AG08395 (cell line): ENCODE measurements at regions not wholly inside any gene's neighbourhood (a gene's known extent, or its start where the extent isn't known, plus 50 kb on each side); places are given as distances from the start of the nearest gene placed in this dataset.

ENCODE experiments used
- DNase-seq: peaks from one replicate; pipeline ENCODE4 v3.0.0; 2012; ENCODE audit warnings: mixed read lengths, low spot score

GRCh38 chr2:221156062-221156734 lies 415.9 kb downstream of the EPHA4 start:
- DNase-seq, result no peak

DNA sequence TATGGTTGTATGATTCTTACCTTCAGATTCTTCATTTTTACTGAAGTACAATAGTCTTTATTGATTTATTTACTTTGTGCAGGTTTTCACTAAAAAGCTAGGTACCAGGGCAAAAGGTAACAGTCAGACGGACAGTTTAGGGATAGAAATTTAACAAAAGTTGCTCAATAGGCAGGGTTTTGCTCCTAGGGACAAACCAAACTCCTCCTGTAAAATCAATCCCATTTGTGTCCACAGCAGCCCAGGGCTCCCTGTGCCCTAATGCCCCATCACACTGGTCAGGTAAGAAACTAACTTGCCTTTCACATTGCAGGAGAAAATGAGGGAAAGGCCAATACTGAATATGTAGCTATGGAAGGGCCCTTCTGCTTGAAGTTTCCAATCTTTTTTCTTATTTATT lies 410.9 kb downstream of the EPHA4 start:
- no peak for DNase-seq

GRCh38 chr2:221166292-221166691 lies 405.8 kb downstream of the EPHA4 start:
- DNase-seq, result no peak

- DNase-seq, result no peak
Measured at GRCh38 chr2:221167561-221167960, 404.5 kb downstream of the EPHA4 start.

GRCh38 chr2:221169724-221170123 lies 402.4 kb downstream of the EPHA4 start:
- DNase-seq, result no peak

DNA sequence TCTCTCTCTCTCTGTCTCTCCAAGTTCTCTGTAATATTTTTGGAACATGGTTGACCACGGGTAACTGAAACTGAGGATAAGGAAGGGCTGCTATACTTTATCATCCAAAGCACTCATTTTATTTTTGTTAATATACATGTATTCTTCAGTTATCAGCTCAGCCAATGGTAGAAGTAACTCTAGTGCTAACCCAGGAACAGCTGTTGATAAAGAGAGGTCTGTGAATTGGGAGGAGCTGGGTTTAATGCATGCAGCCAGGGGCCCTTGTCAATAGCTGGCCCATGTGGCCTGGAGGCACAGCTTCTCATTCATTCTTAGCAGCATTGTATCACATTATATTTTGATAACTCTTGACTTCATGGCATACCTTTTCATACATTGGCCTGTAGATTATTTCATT lies 401.6 kb downstream of the EPHA4 start:
- no peak for DNase-seq

DNA sequence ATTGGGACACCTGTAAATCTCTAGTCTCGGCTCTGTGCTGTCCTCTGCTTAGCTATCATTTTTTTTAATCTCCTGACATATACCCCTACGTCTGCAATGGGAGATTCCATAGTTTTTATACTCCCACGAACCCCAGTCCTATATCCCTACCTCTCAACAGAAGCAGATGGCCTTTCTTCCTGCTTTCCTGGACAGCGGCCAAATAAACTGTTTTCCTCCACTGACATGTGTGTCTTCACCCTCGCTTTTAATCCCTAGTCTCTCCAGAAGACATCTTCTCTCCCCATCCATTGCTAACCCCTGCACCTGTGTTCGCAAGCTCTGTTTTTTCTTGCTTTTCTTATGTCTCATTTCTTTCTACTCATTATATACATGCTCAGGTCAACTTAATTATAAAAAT lies 395.4 kb downstream of the EPHA4 start:
- DNase-seq, result no peak

DNA sequence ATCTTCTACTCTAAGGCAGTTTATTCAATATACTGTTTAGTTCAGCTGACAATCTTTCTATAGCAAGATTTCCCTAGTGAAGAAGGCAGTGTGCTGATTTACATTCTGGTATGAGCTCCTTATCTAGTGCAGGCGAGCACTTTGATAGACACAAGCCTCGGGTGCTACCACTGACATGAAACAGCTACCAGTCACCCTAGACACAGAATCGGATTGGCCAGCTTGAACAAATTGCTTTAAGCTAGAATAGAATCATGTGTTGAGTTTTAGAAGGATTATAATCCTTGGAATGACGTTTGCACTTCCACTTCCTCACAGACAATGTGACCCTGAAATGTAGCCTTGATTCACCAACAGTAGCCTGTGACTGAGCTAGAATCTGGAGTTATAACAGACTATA lies 394.0 kb downstream of the EPHA4 start:
- DNase-seq, result no peak

DNA sequence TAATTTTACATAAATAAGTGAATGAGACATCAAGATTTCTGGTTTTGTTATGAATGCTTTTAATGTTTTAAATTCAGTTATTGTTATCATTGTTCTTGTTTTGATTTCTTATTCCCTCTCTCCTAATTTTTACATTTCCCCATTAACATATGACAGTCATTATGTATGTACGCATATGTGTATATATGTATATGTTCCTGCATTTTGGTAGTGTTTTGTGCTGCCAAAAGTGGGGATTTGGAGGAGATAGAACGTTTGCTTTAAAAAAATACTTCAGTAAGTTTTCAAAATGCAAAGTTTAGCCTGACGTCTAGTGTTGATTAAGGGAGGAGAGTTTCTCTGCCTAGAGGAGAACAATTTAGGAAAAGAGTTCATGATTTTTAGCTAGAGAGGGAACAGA lies 385.2 kb downstream of the EPHA4 start:
- no peak for DNase-seq

DNA sequence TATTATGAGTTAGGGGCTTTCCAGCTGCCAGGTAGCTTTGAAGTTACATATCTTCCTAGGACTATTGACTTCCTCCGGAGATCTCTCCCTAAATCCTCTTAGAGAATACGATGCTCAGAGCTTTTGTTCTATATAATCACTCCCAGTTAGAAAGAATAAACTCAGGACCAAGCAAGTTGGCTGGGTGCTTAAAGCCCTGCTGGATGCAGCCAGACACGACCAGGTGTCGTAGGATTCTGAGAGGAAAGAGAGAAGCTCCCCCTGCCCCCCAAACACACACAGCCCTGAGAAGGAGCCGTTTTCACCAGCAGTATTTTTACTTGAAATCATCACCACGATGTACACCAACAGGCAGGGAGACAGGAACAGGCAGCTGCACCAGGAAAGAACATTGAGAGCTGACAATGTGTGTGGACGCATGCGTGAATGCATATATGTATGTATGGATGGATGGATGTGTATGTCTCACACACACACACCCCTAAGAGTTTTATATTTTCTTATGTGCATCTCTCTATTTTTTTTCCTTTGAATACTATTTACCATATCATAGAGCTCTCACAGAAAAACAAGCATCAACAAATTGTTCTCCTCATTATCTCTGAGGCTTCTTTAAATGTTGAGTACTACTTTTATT lies 382.6 kb downstream of the EPHA4 start:
- no peak for DNase-seq

GRCh38 chr2:221195829-221196228 lies 376.3 kb downstream of the EPHA4 start:
- no peak for DNase-seq

DNA sequence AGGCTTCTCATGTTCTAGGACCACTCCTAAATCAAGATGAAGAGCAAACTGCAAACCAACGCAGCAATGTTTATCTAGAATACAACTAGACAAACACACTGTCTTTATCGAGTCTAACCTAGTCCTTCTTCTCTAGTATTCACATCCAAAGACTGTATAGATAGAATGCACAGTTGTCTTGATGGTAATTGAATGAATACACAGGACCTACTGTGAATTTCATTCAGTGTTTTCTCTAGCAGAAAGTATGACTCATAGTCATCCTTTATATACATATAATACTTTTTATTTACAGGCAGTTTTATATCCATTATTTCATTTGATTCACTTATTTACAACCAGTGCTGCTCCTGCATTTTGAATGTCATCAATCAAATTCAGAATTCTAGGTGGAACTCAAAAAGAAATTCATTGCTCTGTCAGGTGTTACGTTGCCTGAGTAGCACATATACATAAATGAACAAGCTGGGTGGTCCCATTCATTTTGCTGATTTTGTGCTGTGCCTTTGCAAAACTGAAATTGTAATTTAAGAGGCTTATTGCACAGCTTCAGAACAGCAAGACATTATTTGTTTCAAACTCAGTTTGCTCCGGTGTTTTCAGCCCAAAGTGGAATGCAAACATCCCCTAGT lies 374.8 kb downstream of the EPHA4 start:
- DNase-seq, result no peak

DNA sequence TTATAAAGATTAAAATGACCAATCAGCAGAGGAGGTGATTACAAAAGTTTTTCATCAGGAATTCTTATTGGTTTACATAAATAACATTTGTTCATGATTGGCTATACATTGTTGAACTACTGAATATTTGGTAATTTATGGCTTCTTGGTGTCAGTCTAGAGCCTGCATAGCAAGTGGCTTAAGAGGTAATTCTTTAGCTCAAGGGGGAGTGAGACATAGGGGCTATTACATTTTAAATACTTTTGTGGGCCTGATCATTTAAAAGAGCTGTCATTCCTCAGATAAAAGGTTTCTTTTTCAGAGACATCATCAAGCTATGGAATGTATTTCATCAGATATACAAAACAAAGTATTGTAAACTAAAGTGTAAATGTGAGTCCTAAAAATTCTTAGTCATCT lies 373.8 kb downstream of the EPHA4 start:
- no peak for DNase-seq

- DNase-seq, result no peak
Measured at GRCh38 chr2:221200184-221200839, 371.8 kb downstream of the EPHA4 start.

GRCh38 chr2:221202431-221202830 lies 369.7 kb downstream of the EPHA4 start:
- DNase-seq, result no peak

DNA sequence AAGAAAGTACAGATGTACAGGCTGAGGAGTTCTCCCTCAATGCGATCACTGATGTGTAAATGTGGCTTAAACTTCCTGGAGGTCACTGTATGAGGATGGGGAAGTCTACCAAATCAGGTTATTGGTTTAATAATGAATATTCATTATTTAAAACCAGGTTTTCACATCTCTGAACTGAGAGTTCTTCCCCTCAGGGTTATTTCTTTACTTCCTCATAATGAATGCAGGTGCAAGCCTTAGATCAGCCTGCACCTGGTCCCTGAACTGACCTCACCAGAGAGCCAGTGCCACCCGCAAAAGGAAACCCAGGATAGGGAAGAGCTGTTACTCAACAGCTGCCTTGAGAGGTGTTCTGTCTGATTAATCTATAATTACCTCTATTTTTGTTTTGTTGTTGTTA lies 369.0 kb downstream of the EPHA4 start:
- no peak for DNase-seq

GRCh38 chr2:221203856-221204255 lies 368.2 kb downstream of the EPHA4 start:
- no peak for DNase-seq

- DNase-seq, result no peak
Measured at GRCh38 chr2:221204699-221205098, 367.4 kb downstream of the EPHA4 start.

- no peak for DNase-seq
Measured at GRCh38 chr2:221205103-221205673, 366.9 kb downstream of the EPHA4 start.

- DNase-seq, result no peak
Measured at GRCh38 chr2:221210686-221211085, 361.4 kb downstream of the EPHA4 start.

DNA sequence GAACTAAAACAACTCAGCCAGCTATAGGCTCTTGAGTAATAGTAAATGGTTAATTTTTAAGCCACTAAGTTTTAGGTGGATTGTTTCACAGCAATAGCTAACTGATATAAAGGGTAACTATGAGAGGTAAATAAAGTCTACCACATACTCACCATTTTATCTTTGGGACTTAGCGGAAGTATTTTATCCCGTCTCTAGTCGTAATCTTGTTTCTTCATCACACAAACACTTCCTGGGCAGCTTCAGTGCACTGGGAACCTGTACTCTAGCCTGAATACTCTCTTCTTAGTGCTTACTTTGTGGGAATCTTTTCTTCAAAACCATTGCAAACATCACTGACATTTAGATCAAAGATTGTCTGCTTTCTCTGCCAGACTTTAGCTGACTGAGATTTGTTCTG lies 360.5 kb downstream of the EPHA4 start:
- no peak for DNase-seq

- DNase-seq, result no peak
Measured at GRCh38 chr2:221212105-221212504, 360.0 kb downstream of the EPHA4 start.

DNA sequence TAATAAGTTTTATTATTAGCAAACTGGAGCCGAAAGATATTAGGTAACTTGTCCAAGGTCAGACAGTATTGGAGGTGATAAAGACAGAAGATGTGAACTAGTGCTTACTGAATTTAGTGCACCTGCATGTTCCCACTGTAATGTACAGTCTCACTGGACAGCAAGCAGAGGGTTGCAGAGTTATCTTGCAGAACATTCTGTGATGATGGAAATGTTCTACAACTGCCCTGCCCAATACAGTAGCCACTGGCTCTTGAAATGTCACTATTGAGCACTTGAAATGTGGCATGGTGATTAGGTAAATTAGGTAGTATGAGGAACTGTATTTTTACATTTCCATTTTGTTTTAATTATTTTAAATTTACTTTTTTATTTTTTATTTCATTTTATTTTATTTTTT lies 356.6 kb downstream of the EPHA4 start:
- no peak for DNase-seq
